ENCODE measurements at regions not wholly inside any gene's neighbourhood (a gene's known extent, or its start where the extent isn't known, plus 50 kb on each side); places are given as distances from the start of the nearest gene placed in this dataset.

DNA sequence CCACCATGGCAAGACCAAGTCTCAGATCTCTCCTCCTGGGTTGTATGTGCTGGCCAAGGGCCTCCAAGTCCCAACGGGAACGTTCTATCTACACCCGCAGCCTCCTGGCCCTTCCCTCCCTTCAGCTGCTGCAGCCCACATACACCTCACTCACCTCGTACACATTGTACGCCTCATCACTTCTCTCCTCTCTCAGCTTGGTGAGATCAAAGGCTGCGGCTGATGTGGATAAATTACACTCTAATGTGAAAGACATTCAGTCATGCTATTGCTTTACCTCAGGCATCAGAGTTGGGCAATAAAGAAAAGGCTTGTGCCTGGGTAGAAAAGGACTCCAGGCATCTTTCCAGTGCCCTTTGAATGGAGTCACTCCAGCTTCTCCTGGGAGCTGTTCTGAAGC is 135.3 kb upstream of the FOXQ1 start:
- no peak overlapping the region for H3K4me3 ChIP-seq
- H3K9me3 ChIP-seq, result no peaks in the 10 kb centered on the region
- no peaks in the 10 kb centered on the region for H3K27me3 ChIP-seq
- H3K36me3 ChIP-seq, result no peaks in the 10 kb centered on the region
- H3K27ac ChIP-seq, result no peak overlapping the region
- ATAC-seq, result no peak
- TF ChIP-seq EP300 (IDR thresholded peaks at IDR 0.05) (no peak), CTCF (IDR thresholded peaks at IDR 0.05) (no peak), POLR2A (IDR thresholded peaks at IDR 0.05) (no peak), POLR2AphosphoS5 (IDR thresholded peaks at IDR 0.05) (no peak)
- WGBS, 2 donors (ENCODE audit: low coverage in 1 of 2), result 89 to 96% methylated on average over 4 to 6 of the region's 6 CpGs
- peaks cover 0 to 17% (median 0%) of the 10 kb centered on the region in 3 donors for H3K4me1 ChIP-seq

- no peaks in the 10 kb centered on the region for H3K9me3 ChIP-seq
- H3K27me3 ChIP-seq, result no peaks in the 10 kb centered on the region
- 76 to 83% methylated on average over 1 to 4 of the region's 4 CpGs for WGBS, 2 donors (ENCODE audit: low coverage in 1 of 2)
- TF ChIP-seq POLR2A (IDR thresholded peaks at IDR 0.05) (no peak), POLR2AphosphoS5 (IDR thresholded peaks at IDR 0.05) (no peak), EP300 (IDR thresholded peaks at IDR 0.05) (no peak), CTCF (IDR thresholded peaks at IDR 0.05) (no peak)
- H3K4me1 ChIP-seq, result peaks cover 0 to 17% (median 0%) of the 10 kb centered on the region in 3 donors
- H3K27ac ChIP-seq, result no peak overlapping the region
- H3K4me3 ChIP-seq, result no peak overlapping the region
- ATAC-seq, result no peak
- no peaks in the 10 kb centered on the region for H3K36me3 ChIP-seq
These were observed 136.0 kb upstream of the FOXQ1 start for GRCh38 chr6:1175877-1176276.

DNA sequence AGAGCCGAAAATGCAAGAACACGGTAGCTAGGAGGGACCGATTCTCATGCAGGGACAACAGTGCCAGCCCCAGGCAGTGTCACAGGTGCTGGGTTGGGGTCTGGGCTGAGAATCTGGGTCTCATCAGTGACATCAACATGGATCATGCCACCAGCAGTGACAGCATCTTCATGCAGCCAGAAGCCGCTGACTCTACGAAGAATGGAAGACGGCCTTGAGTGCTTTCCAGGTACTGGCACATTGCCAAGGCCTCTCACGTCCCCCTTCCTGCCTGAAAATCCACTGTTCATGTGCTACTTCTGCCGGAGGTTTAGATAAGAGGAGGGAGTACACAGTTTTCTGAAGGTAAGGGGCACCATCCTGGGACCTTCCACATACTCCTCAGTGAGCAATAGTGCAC is 141.1 kb upstream of the FOXQ1 start:
- Histone ChIP-seq H3K9me3 (no peaks in the 10 kb centered on the region), H3K4me3 (no peak overlapping the region), H3K4me1 (no peaks in the 10 kb centered on the region), H3K27me3 (no peaks in the 10 kb centered on the region), H3K27ac (no peak overlapping the region), H3K36me3 (no peaks in the 10 kb centered on the region)
- no peak for ATAC-seq
- TF ChIP-seq POLR2A (IDR thresholded peaks at IDR 0.05) (no peak), POLR2AphosphoS5 (IDR thresholded peaks at IDR 0.05) (no peak), CTCF (IDR thresholded peaks at IDR 0.05) (no peak), EP300 (IDR thresholded peaks at IDR 0.05) (no peak)
- 19% methylated on average over 4 of the region's 8 CpGs; no CpG with 5 or more reads in 1 of the 2 donors for WGBS, 2 donors (ENCODE audit: low coverage in 1 of 2)

GRCh38 chr6:1164600-1164999 is 147.3 kb upstream of the FOXQ1 start:
- Histone ChIP-seq H3K27me3 (no peaks in the 10 kb centered on the region), H3K9me3 (no peaks in the 10 kb centered on the region), H3K36me3 (no peaks in the 10 kb centered on the region), H3K27ac (no peak overlapping the region), H3K4me1 (no peaks in the 10 kb centered on the region), H3K4me3 (no peak overlapping the region)
- WGBS, 2 donors (ENCODE audit: low coverage in 1 of 2), result 83 to 94% methylated on average over 4 to 5 of the region's 5 CpGs
- ATAC-seq, result no peak
- TF ChIP-seq EP300 (IDR thresholded peaks at IDR 0.05), result no peak
- no peak for TF ChIP-seq POLR2AphosphoS5 (IDR thresholded peaks at IDR 0.05)
- TF ChIP-seq CTCF (IDR thresholded peaks at IDR 0.05), result no peak

- no peak for TF ChIP-seq POLR2AphosphoS5 (IDR thresholded peaks at IDR 0.05)
- no peak for TF ChIP-seq CTCF (IDR thresholded peaks at IDR 0.05)
- no peak for TF ChIP-seq EP300 (IDR thresholded peaks at IDR 0.05)
- no peak for TF ChIP-seq POLR2A (IDR thresholded peaks at IDR 0.05)
- no peaks in the 10 kb centered on the region for H3K4me1 ChIP-seq
- ATAC-seq, result no peak
- H3K4me3 ChIP-seq, result no peak overlapping the region
- no peaks in the 10 kb centered on the region for H3K27me3 ChIP-seq
- no peaks in the 10 kb centered on the region for H3K9me3 ChIP-seq
- WGBS, 2 donors (ENCODE audit: low coverage in 1 of 2), result 81 to 86% methylated on average over 5 of the region's 5 CpGs
- H3K27ac ChIP-seq, result no peak overlapping the region
- no peaks in the 10 kb centered on the region for H3K36me3 ChIP-seq
These were observed 148.4 kb upstream of the FOXQ1 start for GRCh38 chr6:1163501-1163900.
